Stimulated activated CD4-positive, alpha-beta T cell treated with anti-CD3 and anti-CD28 coated beads, Interleukin-4, amount 100 ng/mL, for 48 hours (primary cell): ENCODE measurements at regions not wholly inside any gene's neighbourhood (a gene's known extent, or its start where the extent isn't known, plus 50 kb on each side); places are given as distances from the start of the nearest gene placed in this dataset.

ENCODE experiments used
- DNase-seq, 2 donors: peaks; one replicate each; pipeline ENCODE4 v3.0.0-alpha.2; 2020; ENCODE audit warnings: low read depth in 2 of 2

- no peak for DNase-seq
Observed at GRCh38 chr10:124302951-124303505, 115.7 kb downstream of the OAT start.

GRCh38 chr10:124301736-124302135, 117.0 kb downstream of the OAT start:
- DNase-seq = no peak

- DNase-seq = no peak
Observed at GRCh38 chr10:124300735-124301134, 118.0 kb downstream of the OAT start.

GRCh38 chr10:124300224-124300623, 118.5 kb downstream of the OAT start:
- no peak for DNase-seq

- DNase-seq = no peak
Observed at GRCh38 chr10:124299696-124300095, 119.0 kb downstream of the OAT start.

GRCh38 chr10:124298891-124299290, 119.8 kb downstream of the OAT start:
- DNase-seq = no peak

GRCh38 chr10:124296813-124297788, 121.6 kb downstream of the OAT start:
- no peak for DNase-seq

- no peak for DNase-seq
Observed at GRCh38 chr10:124296121-124296812, 122.5 kb downstream of the OAT start.

- DNase-seq = no peak
Observed at GRCh38 chr10:124294811-124295770, 123.6 kb downstream of the OAT start.

- DNase-seq = no peak
Observed at GRCh38 chr10:124293616-124294449, 124.9 kb downstream of the OAT start.

- DNase-seq = no peak
Observed at GRCh38 chr10:124292911-124293615, 125.7 kb downstream of the OAT start.

GRCh38 chr10:124291001-124291701, 127.6 kb downstream of the OAT start:
- no peak for DNase-seq

- no peak for DNase-seq
Observed at GRCh38 chr10:124289851-124290795, 128.6 kb downstream of the OAT start.

GRCh38 chr10:124288928-124289850, 129.5 kb downstream of the OAT start:
- DNase-seq = no peak

GRCh38 chr10:124288486-124288885, 130.2 kb downstream of the OAT start:
- DNase-seq = no peak

- no peak for DNase-seq
Observed at GRCh38 chr10:124287791-124288190, 130.9 kb downstream of the OAT start.
